ENCODE measurements at regions not wholly inside any gene's neighbourhood (a gene's known extent, or its start where the extent isn't known, plus 50 kb on each side); places are given as distances from the start of the nearest gene placed in this dataset.

DNA sequence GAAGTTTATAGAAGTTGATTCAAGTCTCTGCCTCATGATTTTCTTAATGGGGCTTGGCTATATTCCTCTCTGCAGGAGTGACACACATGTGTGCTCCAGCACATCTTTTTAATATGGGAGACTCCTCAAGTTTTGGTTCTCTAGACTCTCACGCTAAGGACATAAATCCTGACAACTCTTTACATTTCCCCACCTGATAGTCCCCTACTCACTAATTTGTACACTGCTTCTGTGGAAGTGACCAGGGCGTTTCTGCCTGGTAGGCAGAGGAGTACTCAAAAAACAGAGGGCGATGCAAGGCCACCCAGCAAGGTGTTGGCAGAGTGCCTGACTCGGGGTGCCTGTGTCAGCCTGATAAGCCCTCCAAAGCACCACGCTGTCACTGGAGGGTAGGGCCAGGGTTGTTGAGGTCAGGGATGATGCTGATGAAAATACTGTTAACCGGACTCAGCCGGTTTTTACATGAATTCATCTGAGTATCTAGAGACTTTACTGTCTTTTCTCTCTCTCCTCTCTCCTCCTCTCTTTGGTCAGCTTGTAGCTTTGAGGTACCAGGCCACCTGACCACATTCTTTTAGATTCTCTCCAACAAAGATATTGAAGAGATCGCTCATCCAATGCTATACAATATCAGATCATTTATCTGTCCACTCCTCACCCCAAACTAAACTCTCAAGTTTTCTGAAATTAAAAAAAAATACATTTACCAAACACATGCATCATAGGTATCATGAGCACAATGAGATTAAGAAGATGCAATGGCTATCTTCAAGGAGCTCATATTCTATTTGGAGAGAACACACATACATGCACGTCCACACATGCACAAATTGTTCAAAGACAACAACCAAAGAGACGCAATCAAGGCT lies 205.2 kb downstream of the PIK3R1 start (continued):
- TF ChIP-seq, protein P1, sequence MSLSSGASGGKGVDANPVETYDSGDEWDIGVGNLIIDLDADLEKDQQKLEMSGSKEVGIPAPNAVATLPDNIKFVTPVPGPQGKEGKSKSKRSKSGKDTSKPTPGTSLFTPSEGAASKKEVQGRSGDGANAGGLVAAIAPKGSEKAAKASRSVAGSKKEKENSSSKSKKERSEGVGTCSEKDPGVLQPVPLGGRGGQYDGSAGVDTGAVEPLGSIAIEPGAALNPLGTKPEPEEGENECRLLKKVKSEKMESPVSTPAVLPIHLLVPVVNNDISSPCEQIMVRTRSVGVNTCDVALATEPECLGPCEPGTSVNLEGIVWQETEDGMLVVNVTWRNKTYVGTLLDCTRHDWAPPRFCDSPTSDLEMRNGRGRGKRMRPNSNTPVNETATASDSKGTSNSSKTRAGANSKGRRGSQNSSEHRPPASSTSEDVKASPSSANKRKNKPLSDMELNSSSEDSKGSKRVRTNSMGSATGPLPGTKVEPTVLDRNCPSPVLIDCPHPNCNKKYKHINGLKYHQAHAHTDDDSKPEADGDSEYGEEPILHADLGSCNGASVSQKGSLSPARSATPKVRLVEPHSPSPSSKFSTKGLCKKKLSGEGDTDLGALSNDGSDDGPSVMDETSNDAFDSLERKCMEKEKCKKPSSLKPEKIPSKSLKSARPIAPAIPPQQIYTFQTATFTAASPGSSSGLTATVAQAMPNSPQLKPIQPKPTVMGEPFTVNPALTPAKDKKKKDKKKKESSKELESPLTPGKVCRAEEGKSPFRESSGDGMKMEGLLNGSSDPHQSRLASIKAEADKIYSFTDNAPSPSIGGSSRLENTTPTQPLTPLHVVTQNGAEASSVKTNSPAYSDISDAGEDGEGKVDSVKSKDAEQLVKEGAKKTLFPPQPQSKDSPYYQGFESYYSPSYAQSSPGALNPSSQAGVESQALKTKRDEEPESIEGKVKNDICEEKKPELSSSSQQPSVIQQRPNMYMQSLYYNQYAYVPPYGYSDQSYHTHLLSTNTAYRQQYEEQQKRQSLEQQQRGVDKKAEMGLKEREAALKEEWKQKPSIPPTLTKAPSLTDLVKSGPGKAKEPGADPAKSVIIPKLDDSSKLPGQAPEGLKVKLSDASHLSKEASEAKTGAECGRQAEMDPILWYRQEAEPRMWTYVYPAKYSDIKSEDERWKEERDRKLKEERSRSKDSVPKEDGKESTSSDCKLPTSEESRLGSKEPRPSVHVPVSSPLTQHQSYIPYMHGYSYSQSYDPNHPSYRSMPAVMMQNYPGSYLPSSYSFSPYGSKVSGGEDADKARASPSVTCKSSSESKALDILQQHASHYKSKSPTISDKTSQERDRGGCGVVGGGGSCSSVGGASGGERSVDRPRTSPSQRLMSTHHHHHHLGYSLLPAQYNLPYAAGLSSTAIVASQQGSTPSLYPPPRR (CRISPR knock-in tag; IDR thresholded peaks at IDR 0.05; ENCODE audit: borderline replicate concordance): no peak
- peak; percentile 77 for TF ChIP-seq EP400 (IDR thresholded peaks at IDR 0.05)
- TF ChIP-seq RBBP5 (IDR thresholded peaks at IDR 0.05; ENCODE audit: borderline replicate concordance, insufficient read depth, low read length, poor library complexity, severe bottlenecking): peak; percentile 55
- TF ChIP-seq DACH1 (IDR thresholded peaks at IDR 0.05; ENCODE audit: partially characterized antibody): no peak
- TF ChIP-seq ZBTB12 (CRISPR knock-in tag; IDR thresholded peaks at IDR 0.05): peak; percentile 9; the same call in 1 of the 2 replicates
- TF ChIP-seq SIRT6 (IDR thresholded peaks at IDR 0.05; ENCODE audit: low read depth, low read length): no peak
- no peak for TF ChIP-seq ZNF431 (CRISPR knock-in tag; IDR thresholded peaks at IDR 0.05)
- TF ChIP-seq HDAC2 (IDR thresholded peaks at IDR 0.05): peak; percentile 53; the same call in 1 of the 2 replicates
- peak; percentile 27; the same call in 1 of the 2 replicates for TF ChIP-seq EGR1 (conservative IDR thresholded peaks at IDR 0.05)
- TF ChIP-seq, protein P2, sequence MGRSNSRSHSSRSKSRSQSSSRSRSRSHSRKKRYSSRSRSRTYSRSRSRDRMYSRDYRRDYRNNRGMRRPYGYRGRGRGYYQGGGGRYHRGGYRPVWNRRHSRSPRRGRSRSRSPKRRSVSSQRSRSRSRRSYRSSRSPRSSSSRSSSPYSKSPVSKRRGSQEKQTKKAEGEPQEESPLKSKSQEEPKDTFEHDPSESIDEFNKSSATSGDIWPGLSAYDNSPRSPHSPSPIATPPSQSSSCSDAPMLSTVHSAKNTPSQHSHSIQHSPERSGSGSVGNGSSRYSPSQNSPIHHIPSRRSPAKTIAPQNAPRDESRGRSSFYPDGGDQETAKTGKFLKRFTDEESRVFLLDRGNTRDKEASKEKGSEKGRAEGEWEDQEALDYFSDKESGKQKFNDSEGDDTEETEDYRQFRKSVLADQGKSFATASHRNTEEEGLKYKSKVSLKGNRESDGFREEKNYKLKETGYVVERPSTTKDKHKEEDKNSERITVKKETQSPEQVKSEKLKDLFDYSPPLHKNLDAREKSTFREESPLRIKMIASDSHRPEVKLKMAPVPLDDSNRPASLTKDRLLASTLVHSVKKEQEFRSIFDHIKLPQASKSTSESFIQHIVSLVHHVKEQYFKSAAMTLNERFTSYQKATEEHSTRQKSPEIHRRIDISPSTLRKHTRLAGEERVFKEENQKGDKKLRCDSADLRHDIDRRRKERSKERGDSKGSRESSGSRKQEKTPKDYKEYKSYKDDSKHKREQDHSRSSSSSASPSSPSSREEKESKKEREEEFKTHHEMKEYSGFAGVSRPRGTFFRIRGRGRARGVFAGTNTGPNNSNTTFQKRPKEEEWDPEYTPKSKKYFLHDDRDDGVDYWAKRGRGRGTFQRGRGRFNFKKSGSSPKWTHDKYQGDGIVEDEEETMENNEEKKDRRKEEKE (IDR thresholded peaks at IDR 0.05; ENCODE audit: borderline replicate concordance in 1 of 2, control insufficient read depth in 1 of 2, low read depth in 2 of 2, low read length in 1 of 2): 0 out of 4 replicates have a peak, but pooled peaks of 1 of the 2 experiments have one; percentile 44
- TF ChIP-seq ZNF785 (CRISPR knock-in tag; IDR thresholded peaks at IDR 0.05): no peak
- TF ChIP-seq MTA3 (IDR thresholded peaks at IDR 0.05; ENCODE audit: borderline replicate concordance): peak; percentile 78; the same call in 1 of the 2 replicates
- TF ChIP-seq DDX20 (tag; IDR thresholded peaks at IDR 0.05; ENCODE audit: low read depth): peak; percentile 32; the same call in 1 of the 2 replicates
- TF ChIP-seq ETV1 (tag; conservative IDR thresholded peaks at IDR 0.05; ENCODE audit: low read depth): 0 out of 2 replicates have a peak, but pooled peaks have one; percentile 27
- peak; percentile 70; the same call in 1 of the 2 replicates for TF ChIP-seq DMBX1 (CRISPR knock-in tag; IDR thresholded peaks at IDR 0.05; ENCODE audit: borderline replicate concordance)
- peak; percentile 72 for TF ChIP-seq NR2C1 (IDR thresholded peaks at IDR 0.05)
- TF ChIP-seq NR2C1 (tag; IDR thresholded peaks at IDR 0.05): peak; percentile 76
- peak; percentile 96 for TF ChIP-seq CCNT2 (IDR thresholded peaks at IDR 0.05; ENCODE audit: borderline replicate concordance, extremely low read depth, insufficient read length, low read depth, low read length)

Data from K562 (cell line).